GM18907 (cell line): ENCODE measurements at regions not wholly inside any gene's neighbourhood (a gene's known extent, or its start where the extent isn't known, plus 50 kb on each side); places are given as distances from the start of the nearest gene placed in this dataset.

Source experiments
- ATAC-seq: cut with Tn5 transposase; IDR thresholded peaks from one replicate; pipeline ENCODE4 v1.9.1; 2021; ENCODE audit warnings: mild to moderate bottlenecking, moderate library complexity; ENCODE audit not compliant: unreplicated experiment

DNA sequence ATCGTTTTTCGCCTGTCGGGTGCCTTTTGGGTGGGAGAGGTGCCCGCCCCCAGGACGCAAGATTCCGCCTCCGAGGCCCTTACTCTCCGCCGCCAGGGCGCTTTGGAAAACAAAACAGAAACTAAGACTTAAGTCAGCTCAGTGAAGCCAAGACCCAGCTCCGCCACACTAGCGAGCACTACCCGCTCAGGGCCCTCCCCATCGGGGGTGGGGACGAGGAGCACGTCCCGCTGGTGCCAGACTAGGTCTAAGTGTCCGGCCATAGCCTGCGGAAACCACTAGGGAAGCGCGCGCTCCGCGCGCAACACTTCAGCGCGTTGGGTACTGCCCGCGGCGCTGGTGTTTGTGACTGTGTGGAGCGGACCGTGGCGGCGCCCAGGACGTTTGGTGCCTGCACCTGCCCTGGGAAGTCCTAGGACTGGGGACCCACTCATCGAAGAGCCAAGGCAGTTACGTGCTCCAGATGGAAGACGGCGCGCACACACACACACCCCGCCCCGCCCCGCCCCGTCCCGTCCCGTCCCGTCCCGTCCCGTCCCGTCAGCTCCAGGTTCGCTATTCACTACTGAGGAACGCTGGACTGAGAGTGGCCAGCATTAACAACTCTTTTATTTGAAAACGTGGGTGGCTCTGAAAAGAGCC is 57.6 kb upstream of the BOLA1 start:
- peak; percentile 35 for ATAC-seq

DNA sequence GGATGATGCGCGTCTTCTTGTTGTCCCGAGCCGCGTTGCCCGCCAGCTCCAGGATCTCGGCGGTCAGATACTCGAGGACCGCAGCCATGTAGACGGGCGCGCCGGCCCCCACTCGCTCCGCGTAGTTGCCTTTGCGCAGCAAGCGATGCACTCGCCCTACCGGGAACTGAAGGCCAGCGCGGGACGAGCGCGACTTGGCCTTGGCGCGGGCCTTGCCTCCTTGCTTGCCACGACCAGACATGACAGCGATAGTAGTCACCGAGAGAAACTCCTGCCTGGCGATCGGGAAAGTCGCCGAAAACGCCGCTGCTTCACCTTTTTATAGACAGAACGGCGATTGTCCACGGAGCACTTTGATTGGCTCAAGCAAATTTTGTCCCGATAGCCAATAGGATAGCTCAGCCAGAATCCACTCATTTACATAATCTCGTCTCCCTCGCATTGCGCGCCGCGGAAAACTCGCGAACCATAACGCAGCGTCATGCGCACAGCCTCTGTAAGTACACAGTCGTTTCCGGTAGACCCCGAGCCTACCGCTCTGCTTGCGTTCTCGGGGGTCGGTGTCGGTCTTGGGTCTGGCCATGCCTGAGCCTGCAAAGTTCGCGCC is 56.8 kb upstream of the BOLA1 start:
- peak; percentile 65 for ATAC-seq

DNA sequence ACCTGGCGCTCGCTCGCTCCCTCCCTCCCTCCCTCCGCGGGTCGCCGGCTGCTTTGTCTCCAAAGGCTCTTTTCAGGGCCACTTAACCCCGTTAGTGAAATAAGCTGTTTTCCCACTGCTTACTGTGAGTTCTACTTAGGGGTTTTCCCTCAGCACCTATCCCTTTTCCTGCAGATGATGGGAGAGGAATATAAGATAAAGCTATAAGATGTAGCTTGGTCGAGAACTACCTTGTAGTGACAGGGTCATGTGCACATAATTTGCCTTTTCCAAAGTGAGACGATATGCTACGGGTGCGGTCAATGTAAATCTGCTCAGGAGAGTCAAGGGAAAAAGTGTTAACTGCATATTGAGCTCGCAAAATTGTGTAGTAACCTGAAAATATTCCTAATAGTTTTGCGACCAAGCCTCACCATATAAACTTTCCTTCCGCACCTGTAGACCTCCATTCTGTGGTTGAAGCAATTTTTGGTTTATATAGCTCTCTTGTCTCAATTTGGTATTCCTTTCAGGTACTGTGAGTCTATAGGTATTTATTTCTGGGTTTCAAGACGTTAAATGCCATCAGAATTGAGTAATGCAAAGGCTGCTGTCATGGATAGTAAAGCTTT is 55.8 kb upstream of the BOLA1 start:
- no peak for ATAC-seq

GRCh38 chr1:149844101-149844500 is 55.3 kb upstream of the BOLA1 start:
- ATAC-seq = no peak

DNA sequence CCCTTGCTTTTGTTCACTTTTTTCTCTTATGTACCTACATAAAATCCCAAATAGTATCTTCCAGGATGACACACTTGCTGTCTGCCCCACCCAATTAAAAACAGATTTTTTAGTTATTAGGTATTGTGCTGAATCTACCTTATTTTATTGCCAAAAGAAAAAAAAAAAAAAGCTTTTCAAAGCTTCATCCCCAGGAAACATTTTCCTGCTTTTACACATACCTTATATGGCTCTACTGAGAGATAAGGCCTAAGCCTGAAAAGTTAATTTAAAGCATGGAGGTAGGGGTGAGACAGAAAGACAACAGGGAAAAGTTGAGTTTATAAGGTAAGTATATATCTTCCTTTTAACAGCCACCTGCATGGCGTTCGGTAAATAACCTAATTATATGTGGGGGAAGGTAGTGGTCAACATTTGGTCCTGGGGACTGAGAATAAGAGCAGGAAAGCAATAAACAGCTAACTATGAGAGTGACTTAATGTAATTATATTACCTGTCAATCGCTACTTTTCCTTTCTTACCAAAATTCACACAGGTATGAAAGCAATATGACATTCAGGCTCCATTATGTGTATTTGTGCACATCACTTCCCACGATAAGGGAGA is 54.6 kb upstream of the BOLA1 start:
- no peak for ATAC-seq

DNA sequence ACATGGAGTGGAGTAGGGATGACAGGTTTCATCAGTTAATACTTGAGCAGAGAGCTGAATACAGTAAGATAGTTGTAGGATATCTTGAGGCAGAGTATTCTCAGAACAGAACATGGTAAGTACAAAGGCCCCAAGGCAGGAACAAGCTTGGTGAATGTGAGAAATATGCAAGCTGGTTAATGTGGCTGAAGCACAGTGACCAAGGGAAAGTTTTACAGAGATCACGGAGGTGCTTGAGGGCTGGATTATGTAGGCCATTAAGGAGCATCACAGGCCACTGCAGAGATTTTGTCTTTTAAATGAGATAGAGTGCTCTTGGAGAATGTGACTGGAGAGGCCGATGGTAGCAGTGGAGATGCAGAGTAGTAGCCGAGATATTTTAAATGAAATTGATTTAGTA is 54.0 kb upstream of the BOLA1 start:
- ATAC-seq = no peak

DNA sequence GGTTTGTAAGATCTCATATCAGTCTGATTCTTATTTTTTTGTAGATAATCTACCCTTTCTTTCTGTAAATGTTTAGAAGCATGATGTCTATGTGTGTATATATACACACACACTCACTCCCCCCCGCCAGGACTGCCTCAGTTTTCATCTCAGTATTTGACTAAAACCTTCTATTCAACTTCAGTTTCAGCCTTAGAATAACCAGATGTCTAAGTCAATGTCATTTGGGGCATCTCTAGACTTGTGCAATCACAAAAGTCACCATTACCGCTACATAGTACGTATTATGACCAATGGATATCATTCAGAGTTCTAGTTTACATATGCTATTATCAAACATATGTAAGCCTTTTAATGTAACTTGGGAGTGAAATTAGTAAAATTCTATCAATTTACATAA is 53.3 kb upstream of the BOLA1 start:
- ATAC-seq = no peak

DNA sequence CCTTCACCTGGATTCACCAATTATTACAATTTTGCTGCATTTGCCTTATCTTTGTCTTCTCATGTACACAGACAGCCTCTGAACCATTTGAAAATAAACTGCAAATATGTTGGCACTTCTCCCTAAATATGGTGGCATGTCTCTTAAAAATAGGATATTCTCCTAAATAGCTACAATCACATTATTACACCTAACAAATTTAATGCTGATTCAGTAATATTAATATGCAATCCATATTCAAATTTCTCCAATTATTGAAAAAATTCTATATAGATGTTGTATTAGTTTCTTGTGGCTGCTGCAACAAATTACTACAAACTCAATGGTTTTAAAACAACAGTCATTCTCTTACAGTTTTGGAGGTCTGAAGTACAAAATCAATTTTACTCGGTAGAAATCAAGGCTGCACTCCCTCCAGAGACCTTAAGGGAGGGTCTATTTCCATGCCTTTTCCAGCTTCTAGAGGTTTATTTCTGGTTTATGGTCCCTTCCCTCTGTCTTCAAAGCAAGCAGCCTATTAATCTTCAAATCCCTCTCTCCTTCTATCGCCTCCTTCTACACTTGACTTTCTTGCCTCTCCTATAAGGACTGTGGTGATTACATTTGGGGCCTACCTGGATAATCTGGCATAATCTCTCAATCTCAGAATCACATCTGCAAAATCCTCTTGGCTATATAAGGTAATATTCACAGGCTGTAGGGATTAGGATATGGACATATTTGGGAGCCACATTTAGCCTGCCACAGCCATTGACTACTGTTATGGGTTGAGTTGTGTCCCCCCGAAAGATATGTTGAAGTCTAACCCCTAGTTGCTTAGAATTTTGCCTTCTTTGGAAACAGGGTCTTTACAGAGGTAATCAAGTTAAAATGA is 52.5 kb upstream of the BOLA1 start:
- ATAC-seq = no peak

- no peak for ATAC-seq
Measured at GRCh38 chr1:149848340-149849110, 50.8 kb upstream of the BOLA1 start.

- ATAC-seq = no peak
Measured at GRCh38 chr1:149849111-149849946, 50.0 kb upstream of the BOLA1 start.
